ENCODE measurements at regions not wholly inside any gene's neighbourhood (a gene's known extent, or its start where the extent isn't known, plus 50 kb on each side); places are given as distances from the start of the nearest gene placed in this dataset.

GRCh38 chr5:38154615-38155204, 103.6 kb upstream of the EGFLAM start:
- intact Hi-C loops (cut with micrococcal nuclease; ENCODE audit: unreplicated experiment): no loop called here
- Histone ChIP-seq H3K4me3 (ENCODE audit: low read depth, low read length, poor library complexity, severe bottlenecking) (no peak overlapping the region), H3K4me1 (ENCODE audit: insufficient read depth, low read length, poor library complexity, severe bottlenecking) (no peaks in the 10 kb centered on the region), H3K4me2 (ENCODE audit: low read length) (no peak overlapping the region), H3K27ac (ENCODE audit: low read depth, low read length, poor library complexity, severe bottlenecking) (no peak overlapping the region), H2AFZ (ENCODE audit: low read length) (no peak overlapping the region), H4K20me1 (ENCODE audit: insufficient read depth, low read length) (no peaks in the 10 kb centered on the region), H3K36me3 (ENCODE audit: insufficient read depth, low read length) (no peaks in the 10 kb centered on the region), H3K79me2 (ENCODE audit: insufficient read depth, low read depth, low read length) (no peaks in the 10 kb centered on the region), H3K9me3 (ENCODE audit: low read length) (no peaks in the 10 kb centered on the region), H3K9me2 (ENCODE audit: insufficient read depth, low read length) (no peaks in the 10 kb centered on the region)
- POLR2A ChIA-PET: interaction anchor here (0.7 kb wide), 1 partner anchor 1591 kb away, joined by 3 read pairs; no protein-coding TSS in a partner anchor
- no peak for DNase-seq (ENCODE audit: low spot score)
- TF ChIP-seq EZH2phosphoT487 (IDR thresholded peaks at IDR 0.05; ENCODE audit: borderline replicate concordance, low read depth, low read length) (no peak), CTCF (conservative IDR thresholded peaks at IDR 0.05; ENCODE audit: low read length) (no peak)
- CTCF ChIA-PET (ENCODE audit: unreplicated experiment): no interaction called here
- no TSS peak for BruUV-seq (replicated peaks)

- ChIA-PET POLR2A (no interaction called here), CTCF (ENCODE audit: unreplicated experiment) (no interaction called here)
- Histone ChIP-seq H3K4me3 (ENCODE audit: low read depth, low read length, poor library complexity, severe bottlenecking) (no peak overlapping the region), H2AFZ (ENCODE audit: low read length) (no peak overlapping the region), H3K27ac (ENCODE audit: low read depth, low read length, poor library complexity, severe bottlenecking) (no peak overlapping the region), H3K4me1 (ENCODE audit: insufficient read depth, low read length, poor library complexity, severe bottlenecking) (no peaks in the 10 kb centered on the region), H4K20me1 (ENCODE audit: insufficient read depth, low read length) (no peaks in the 10 kb centered on the region), H3K9me2 (ENCODE audit: insufficient read depth, low read length) (no peaks in the 10 kb centered on the region), H3K36me3 (ENCODE audit: insufficient read depth, low read length) (no peaks in the 10 kb centered on the region), H3K4me2 (ENCODE audit: low read length) (no peak overlapping the region), H3K79me2 (ENCODE audit: insufficient read depth, low read depth, low read length) (no peaks in the 10 kb centered on the region), H3K9me3 (ENCODE audit: low read length) (no peaks in the 10 kb centered on the region)
- intact Hi-C loops (cut with micrococcal nuclease; ENCODE audit: unreplicated experiment): no loop called here
- TF ChIP-seq CTCF (conservative IDR thresholded peaks at IDR 0.05; ENCODE audit: low read length): no peak
- TF ChIP-seq EZH2phosphoT487 (IDR thresholded peaks at IDR 0.05; ENCODE audit: borderline replicate concordance, low read depth, low read length): no peak
- DNase-seq (ENCODE audit: low spot score): no peak
- BruUV-seq (replicated peaks): no TSS peak
These were observed 106.5 kb upstream of the EGFLAM start for GRCh38 chr5:38151878-38152277.

GRCh38 chr5:38149815-38150195, 108.6 kb upstream of the EGFLAM start:
- no peak overlapping the region for H3K4me2 ChIP-seq (ENCODE audit: low read length)
- no peaks in the 10 kb centered on the region for H4K20me1 ChIP-seq (ENCODE audit: insufficient read depth, low read length)

More at GRCh38 chr5:38149815-38150195, 108.6 kb upstream of the EGFLAM start:
- ChIA-PET POLR2A (no interaction called here), CTCF (ENCODE audit: unreplicated experiment) (no interaction called here)
- Histone ChIP-seq H3K9me3 (ENCODE audit: low read length) (no peaks in the 10 kb centered on the region), H3K4me1 (ENCODE audit: insufficient read depth, low read length, poor library complexity, severe bottlenecking) (no peaks in the 10 kb centered on the region), H3K79me2 (ENCODE audit: insufficient read depth, low read depth, low read length) (no peaks in the 10 kb centered on the region), H3K9me2 (ENCODE audit: insufficient read depth, low read length) (no peaks in the 10 kb centered on the region), H3K4me3 (ENCODE audit: low read depth, low read length, poor library complexity, severe bottlenecking) (no peak overlapping the region), H2AFZ (ENCODE audit: low read length) (no peak overlapping the region), H3K27ac (ENCODE audit: low read depth, low read length, poor library complexity, severe bottlenecking) (no peak overlapping the region), H3K36me3 (ENCODE audit: insufficient read depth, low read length) (no peaks in the 10 kb centered on the region)
- BruUV-seq (replicated peaks): no TSS peak
- DNase-seq (ENCODE audit: low spot score): no peak
- TF ChIP-seq EZH2phosphoT487 (IDR thresholded peaks at IDR 0.05; ENCODE audit: borderline replicate concordance, low read depth, low read length) (no peak), CTCF (conservative IDR thresholded peaks at IDR 0.05; ENCODE audit: low read length) (no peak)
- intact Hi-C loops (cut with micrococcal nuclease; ENCODE audit: unreplicated experiment): no loop called here

All from OCI-LY7 (cell line).